BLaER1 (cell line): ENCODE measurements at regions not wholly inside any gene's neighbourhood (a gene's known extent, or its start where the extent isn't known, plus 50 kb on each side); places are given as distances from the start of the nearest gene placed in this dataset.

Source experiments
- H3K27ac ChIP-seq: shearing (Covaris generic); formaldehyde crosslinking; 2 replicates; pipeline ENCODE4 v1.8.1; 2022
- H3K27me3 ChIP-seq: shearing (Covaris generic); formaldehyde crosslinking; 2 replicates; pipeline ENCODE4 v1.8.1; 2022
- H3K36me3 ChIP-seq: shearing (Covaris generic); formaldehyde crosslinking; 2 replicates; pipeline ENCODE4 v1.8.1; 2022
- H3K4me1 ChIP-seq: shearing (Covaris generic); formaldehyde crosslinking; 2 replicates; pipeline ENCODE4 v1.8.1; 2022
- H3K4me2 ChIP-seq: shearing (Covaris generic); formaldehyde crosslinking; 2 replicates; pipeline ENCODE4 v1.8.1; 2022
- H3K4me3 ChIP-seq: shearing (Covaris generic); formaldehyde crosslinking; 2 replicates; pipeline ENCODE4 v1.8.1; 2022
- H3K9ac ChIP-seq: shearing (Covaris generic); formaldehyde crosslinking; 2 replicates; pipeline ENCODE4 v1.8.1; 2022
- H3K9me3 ChIP-seq: shearing (Covaris generic); formaldehyde crosslinking; 2 replicates; pipeline ENCODE4 v1.8.1; 2022
- H4K20me1 ChIP-seq: shearing (Covaris generic); formaldehyde crosslinking; 2 replicates; pipeline ENCODE4 v1.8.1; 2022
- Cebpa-rat ChIP-seq: shearing (Covaris generic); IDR thresholded peaks from 2 replicates; pipeline ENCODE4 v1.8.1; 2022

DNA sequence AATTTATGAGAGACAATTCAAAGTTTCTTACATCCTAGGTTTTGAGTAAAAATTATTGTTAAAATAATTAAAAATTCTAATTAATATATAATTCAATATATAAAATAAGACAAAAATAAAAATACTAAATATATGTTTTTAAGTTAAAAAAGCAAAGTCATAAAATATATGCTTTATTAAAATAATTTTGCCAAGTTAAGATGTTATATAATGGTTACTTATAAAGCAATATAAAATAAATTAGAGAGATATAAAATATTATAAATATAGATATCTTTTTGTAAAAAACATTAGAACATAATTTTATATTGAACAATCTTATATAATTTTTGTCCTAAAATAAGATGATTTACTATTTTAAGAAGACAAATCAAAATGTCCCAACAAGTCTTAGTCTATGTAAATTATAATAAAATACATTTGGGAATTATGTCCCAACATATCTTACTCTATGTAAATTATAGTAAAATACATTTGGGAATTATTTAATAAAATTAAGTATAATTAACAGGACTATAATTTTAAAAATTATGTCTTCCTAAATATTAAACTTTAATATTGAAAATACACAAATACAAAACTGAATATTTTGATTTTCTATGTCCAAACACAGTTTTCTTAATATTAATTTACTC is 67.7 kb upstream of the TOP3B start:
- Histone ChIP-seq H3K4me1 (peaks cover 23% of the 10 kb centered on the region), H4K20me1 (no peaks in the 10 kb centered on the region), H3K4me2 (no peak overlapping the region), H3K4me3 (no peak overlapping the region), H3K9me3 (no peaks in the 10 kb centered on the region), H3K27ac (no peak overlapping the region), H3K36me3 (no peaks in the 10 kb centered on the region), H3K27me3 (no peaks in the 10 kb centered on the region), H3K9ac (no peak overlapping the region)
- TF ChIP-seq Cebpa-rat: no peak

DNA sequence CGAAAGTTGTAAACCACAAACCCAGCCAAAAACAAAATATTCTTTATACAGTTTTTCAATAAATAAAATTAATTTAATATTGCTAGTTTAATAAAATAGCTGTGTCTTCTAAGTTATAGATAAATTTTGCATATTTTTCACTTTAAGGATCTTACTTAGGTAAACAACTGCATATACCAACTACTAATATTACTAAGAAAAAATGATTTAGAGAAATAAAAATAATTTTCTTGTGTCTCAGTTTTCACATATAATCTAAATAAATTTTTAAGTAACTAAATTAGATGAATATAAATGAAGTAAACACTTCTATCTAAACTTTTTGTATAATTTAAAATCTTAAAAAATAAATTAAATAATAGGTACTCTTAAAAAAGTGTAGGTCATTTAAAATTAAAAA is 67.1 kb upstream of the TOP3B start:
- H3K27me3 ChIP-seq: no peaks in the 10 kb centered on the region
- H3K4me3 ChIP-seq: no peak overlapping the region
- no peaks in the 10 kb centered on the region for H4K20me1 ChIP-seq
- H3K27ac ChIP-seq: no peak overlapping the region
- no peak for TF ChIP-seq Cebpa-rat
- H3K4me1 ChIP-seq: peaks cover 29% of the 10 kb centered on the region
- H3K4me2 ChIP-seq: no peak overlapping the region
- H3K9ac ChIP-seq: no peak overlapping the region
- H3K36me3 ChIP-seq: no peaks in the 10 kb centered on the region
- H3K9me3 ChIP-seq: no peaks in the 10 kb centered on the region

DNA sequence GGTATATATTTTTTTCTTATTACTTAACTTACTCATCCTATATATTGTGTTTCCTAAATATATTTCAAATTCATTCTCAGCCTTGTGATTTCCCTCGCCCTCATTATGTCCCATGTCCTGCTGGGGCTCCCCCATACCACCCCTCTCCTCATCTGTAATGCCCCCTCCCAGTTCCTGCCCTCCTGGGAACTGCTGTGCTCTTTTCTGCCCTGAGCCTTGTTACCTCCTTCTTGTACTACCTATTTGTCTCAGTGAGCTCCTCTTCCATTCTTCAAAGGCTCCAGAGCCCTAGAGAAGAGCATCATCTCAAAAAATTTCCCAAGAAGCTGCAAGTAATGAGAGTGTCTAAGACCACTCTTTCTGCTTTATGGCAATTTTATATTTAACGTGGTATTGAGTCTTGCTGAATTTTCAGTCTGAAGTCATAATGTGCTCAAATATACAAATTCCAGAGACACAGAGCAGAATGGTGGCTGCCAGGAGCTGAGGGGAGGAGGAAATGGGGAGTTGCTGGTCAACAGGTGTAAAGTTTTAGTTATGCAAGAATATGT is 66.5 kb upstream of the TOP3B start:
- no peaks in the 10 kb centered on the region for H3K9me3 ChIP-seq
- no peak overlapping the region for H3K27ac ChIP-seq
- no peak overlapping the region for H3K9ac ChIP-seq
- H3K4me3 ChIP-seq: no peak overlapping the region
- H3K4me1 ChIP-seq: peaks cover 35% of the 10 kb centered on the region
- H3K36me3 ChIP-seq: no peaks in the 10 kb centered on the region
- TF ChIP-seq Cebpa-rat: no peak
- H3K4me2 ChIP-seq: no peak overlapping the region
- no peaks in the 10 kb centered on the region for H3K27me3 ChIP-seq
- no peaks in the 10 kb centered on the region for H4K20me1 ChIP-seq

DNA sequence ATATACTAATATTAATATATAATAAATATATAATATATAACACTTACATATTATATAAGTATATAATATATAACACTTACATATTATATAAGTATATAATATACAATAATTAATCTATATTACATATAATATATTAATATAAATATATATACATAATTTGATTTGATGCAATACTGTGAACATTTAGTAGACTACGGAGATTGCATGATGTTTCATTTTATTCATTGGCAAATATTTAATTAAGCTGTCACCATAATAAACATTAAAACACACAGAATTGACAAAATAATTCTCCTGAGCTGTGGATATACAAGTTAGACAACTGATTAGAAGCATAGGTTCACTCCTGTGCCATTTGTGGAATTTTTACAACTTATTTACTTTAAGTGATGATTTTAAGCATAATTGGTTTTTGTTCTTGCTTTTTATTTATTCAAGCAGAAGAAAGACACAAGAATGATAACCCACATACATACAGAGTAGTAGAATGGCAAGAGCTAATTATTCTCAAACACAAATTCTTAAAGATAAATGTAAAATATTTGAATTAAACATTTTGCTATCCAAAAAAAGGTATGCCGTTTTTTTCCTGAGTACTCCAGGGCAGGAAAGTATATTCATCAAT is 65.8 kb upstream of the TOP3B start:
- H3K27me3 ChIP-seq: no peaks in the 10 kb centered on the region
- no peak overlapping the region for H3K9ac ChIP-seq
- no peak overlapping the region for H3K4me3 ChIP-seq
- H3K9me3 ChIP-seq: no peaks in the 10 kb centered on the region
- peaks cover 39% of the 10 kb centered on the region for H3K4me1 ChIP-seq
- H3K4me2 ChIP-seq: no peak overlapping the region
- TF ChIP-seq Cebpa-rat: no peak
- no peak overlapping the region for H3K27ac ChIP-seq
- no peaks in the 10 kb centered on the region for H4K20me1 ChIP-seq
- H3K36me3 ChIP-seq: no peaks in the 10 kb centered on the region

DNA sequence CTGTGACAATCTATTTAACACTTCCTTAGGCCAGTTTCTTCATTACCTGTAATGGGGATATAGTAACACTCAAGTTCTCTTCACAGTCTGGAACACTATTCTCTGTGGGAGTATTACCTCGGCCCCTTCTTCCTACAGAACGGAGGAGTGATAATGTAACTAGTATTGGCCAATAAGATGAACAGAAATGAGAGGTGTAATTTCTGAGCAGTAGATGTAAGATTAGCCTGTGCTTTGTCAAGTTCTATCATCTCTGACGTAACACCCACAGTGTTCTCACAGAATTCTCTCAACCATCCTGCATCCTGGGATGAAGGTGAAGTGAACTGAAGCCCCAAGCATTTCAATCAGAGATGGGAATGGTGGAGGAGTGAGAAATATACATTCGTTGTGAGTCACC is 65.2 kb upstream of the TOP3B start:
- no peaks in the 10 kb centered on the region for H3K27me3 ChIP-seq
- no peak overlapping the region for H3K4me2 ChIP-seq
- H3K4me1 ChIP-seq: peaks cover 46% of the 10 kb centered on the region
- H4K20me1 ChIP-seq: no peaks in the 10 kb centered on the region
- no peak overlapping the region for H3K4me3 ChIP-seq
- H3K36me3 ChIP-seq: no peaks in the 10 kb centered on the region
- TF ChIP-seq Cebpa-rat: no peak
- no peak overlapping the region for H3K27ac ChIP-seq
- H3K9ac ChIP-seq: no peak overlapping the region
- H3K9me3 ChIP-seq: no peaks in the 10 kb centered on the region

DNA sequence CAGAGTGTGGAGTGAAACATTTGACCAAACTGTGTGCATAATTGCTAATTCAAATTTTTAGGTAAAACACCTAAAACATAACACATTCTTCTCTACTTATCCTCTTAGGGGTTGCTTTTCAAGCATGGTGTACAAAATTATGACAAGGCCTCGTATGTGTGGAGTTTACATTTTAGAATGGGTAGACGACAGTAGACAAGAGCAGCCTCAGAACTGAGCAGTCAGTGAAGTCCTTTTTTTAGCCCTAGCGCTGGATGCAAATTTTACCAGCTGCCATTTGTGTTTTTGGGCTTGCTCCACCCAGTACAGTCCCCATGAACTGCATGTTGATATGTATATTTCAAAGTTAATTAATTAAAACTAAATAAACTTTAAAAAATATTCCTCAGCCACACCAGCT is 64.7 kb upstream of the TOP3B start:
- no peaks in the 10 kb centered on the region for H4K20me1 ChIP-seq
- no peaks in the 10 kb centered on the region for H3K27me3 ChIP-seq
- H3K27ac ChIP-seq: no peak overlapping the region
- H3K36me3 ChIP-seq: no peaks in the 10 kb centered on the region
- peaks cover 47% of the 10 kb centered on the region for H3K4me1 ChIP-seq
- no peak overlapping the region for H3K4me3 ChIP-seq
- TF ChIP-seq Cebpa-rat: no peak
- peak overlapping the region; percentile 74; the same call in 1 of the 2 replicates for H3K4me2 ChIP-seq
- no peak overlapping the region for H3K9ac ChIP-seq
- H3K9me3 ChIP-seq: no peaks in the 10 kb centered on the region

DNA sequence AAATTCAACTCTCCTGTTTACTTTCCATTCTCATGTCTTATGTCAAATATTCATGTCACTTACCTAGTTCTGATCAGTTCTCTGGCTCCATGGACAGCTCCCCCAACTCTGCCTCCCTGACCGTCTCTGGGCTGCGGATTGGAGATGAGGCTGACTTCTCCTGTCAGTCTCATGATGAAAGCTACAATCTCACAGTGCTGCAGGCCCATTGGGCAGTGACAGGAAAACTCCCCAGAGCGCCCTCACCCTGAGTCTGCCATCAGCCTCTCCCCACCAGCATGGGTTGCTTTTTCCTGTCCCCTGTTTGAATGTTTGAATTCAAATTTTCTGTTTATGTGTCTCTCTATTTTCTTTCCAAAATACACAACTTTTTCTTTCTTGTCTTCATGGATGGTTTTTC is 63.8 kb upstream of the TOP3B start:
- TF ChIP-seq Cebpa-rat: no peak
- Histone ChIP-seq H3K4me1 (peaks cover 54% of the 10 kb centered on the region), H3K9ac (0 out of 2 replicates have a peak overlapping the region, but pooled peaks have one; percentile 30), H3K4me2 (peak overlapping the region; percentile 74), H3K27ac (peak overlapping the region; percentile 49; the same call in 1 of the 2 replicates), H3K36me3 (no peaks in the 10 kb centered on the region), H4K20me1 (no peaks in the 10 kb centered on the region), H3K9me3 (no peaks in the 10 kb centered on the region), H3K4me3 (no peak overlapping the region), H3K27me3 (no peaks in the 10 kb centered on the region)

DNA sequence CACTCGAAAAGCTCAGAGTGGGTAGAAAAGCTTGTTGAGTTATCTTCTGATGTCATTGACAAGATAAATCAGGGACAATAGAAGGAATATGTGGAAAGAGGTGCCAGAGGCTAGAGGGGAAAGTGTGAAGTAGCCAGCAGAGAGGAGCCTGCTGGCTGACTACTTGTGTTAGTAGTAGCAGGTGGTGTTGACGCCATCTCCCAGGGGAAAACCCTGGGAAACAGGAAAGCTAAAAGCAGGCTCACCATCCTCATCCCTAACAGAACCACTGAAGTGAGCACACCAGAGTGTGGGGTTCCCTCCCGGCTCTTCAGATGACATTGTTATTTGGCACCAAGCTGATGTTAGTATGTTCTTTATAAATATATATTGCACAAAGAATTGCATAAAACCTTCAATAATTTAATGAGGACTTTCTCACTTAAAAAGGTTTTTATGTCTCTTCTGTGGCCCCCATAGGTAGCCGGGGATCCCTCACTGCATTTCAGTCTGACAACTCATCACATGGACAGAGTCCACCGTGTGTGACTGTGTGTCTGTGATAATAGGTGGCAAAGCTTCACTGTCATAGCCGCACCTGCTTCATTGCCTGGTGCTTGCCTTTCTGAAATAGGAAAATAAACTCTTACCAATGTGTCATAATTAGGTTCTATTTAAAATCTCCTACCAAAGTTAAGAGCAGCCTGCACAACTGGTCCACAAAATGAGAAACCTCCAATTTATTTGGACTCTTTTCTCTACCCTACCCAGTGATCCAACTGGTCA is 63.2 kb upstream of the TOP3B start:
- no peak overlapping the region for H3K4me3 ChIP-seq
- no peaks in the 10 kb centered on the region for H3K36me3 ChIP-seq
- peak overlapping the region; percentile 74 for H3K4me2 ChIP-seq
- H3K27me3 ChIP-seq: no peaks in the 10 kb centered on the region
- H3K4me1 ChIP-seq: peaks cover 54% of the 10 kb centered on the region
- TF ChIP-seq Cebpa-rat: no peak
- no peaks in the 10 kb centered on the region for H3K9me3 ChIP-seq
- H4K20me1 ChIP-seq: no peaks in the 10 kb centered on the region
- peak overlapping the region; percentile 30 for H3K9ac ChIP-seq
- H3K27ac ChIP-seq: peak overlapping the region; percentile 49; the same call in 1 of the 2 replicates

DNA sequence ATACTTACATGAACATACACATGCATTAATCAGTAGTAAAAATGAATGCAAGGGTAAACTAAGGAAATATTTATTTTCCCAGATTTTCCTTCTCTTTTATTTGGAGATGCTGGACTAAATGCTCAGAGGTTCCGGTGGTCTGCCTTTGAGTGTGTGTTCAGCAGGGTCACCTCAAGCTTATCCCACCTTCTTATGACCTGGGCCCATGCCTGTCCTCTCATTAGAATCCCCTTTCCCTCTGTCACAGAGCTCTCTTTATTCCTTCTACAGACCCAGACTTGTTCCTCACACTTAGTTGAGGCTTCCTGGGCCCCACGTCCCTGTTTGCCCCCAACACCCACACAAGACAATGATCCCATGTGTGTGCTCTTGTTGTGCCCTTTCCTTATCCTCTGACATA is 61.6 kb upstream of the TOP3B start:
- Histone ChIP-seq H3K4me2 (no peak overlapping the region; the same call in 1 of the 2 replicates), H3K9ac (no peak overlapping the region), H3K36me3 (no peaks in the 10 kb centered on the region), H3K27me3 (no peaks in the 10 kb centered on the region), H3K4me1 (peaks cover 63% of the 10 kb centered on the region), H3K27ac (no peak overlapping the region), H4K20me1 (no peaks in the 10 kb centered on the region), H3K4me3 (no peak overlapping the region), H3K9me3 (no peaks in the 10 kb centered on the region)
- TF ChIP-seq Cebpa-rat: no peak
